ENCODE measurements at regions not wholly inside any gene's neighbourhood (a gene's known extent, or its start where the extent isn't known, plus 50 kb on each side); places are given as distances from the start of the nearest gene placed in this dataset.

GRCh38 chr2:122135021-122135937, 379.8 kb downstream of the TSN start:
- no peak for ATAC-seq
- intact Hi-C loops (cut with DNase I): no loop called here
- no peak for DNase-seq (ENCODE audit: low spot score)

GRCh38 chr2:122136056-122136455, 380.6 kb downstream of the TSN start:
- DNase-seq (ENCODE audit: low spot score) (no peak), ATAC-seq (no peak)
- intact Hi-C loops (cut with DNase I): no loop called here

DNA sequence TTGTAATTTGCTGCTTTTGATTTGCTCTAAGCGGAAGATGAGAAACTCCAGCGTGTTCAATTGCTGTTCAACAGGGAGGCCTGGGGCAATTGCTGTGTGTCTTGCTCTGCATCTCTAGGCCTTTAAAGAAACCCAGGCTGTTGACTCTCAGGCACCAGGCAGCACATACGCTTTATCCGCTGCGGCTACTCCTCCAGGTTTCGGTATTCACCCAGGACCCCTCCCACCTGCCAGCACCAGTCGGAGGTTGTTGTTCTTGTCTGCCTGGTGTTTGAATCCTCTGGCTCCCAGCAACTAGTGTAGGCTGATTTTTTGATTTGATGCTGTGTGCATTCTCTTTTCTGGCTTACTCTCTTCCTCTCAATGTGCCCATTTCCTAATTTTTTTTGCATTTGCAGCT, 383.1 kb downstream of the TSN start:
- DNase-seq (ENCODE audit: low spot score): no peak
- ATAC-seq: no peak
- intact Hi-C loops (cut with DNase I): no loop called here

DNA sequence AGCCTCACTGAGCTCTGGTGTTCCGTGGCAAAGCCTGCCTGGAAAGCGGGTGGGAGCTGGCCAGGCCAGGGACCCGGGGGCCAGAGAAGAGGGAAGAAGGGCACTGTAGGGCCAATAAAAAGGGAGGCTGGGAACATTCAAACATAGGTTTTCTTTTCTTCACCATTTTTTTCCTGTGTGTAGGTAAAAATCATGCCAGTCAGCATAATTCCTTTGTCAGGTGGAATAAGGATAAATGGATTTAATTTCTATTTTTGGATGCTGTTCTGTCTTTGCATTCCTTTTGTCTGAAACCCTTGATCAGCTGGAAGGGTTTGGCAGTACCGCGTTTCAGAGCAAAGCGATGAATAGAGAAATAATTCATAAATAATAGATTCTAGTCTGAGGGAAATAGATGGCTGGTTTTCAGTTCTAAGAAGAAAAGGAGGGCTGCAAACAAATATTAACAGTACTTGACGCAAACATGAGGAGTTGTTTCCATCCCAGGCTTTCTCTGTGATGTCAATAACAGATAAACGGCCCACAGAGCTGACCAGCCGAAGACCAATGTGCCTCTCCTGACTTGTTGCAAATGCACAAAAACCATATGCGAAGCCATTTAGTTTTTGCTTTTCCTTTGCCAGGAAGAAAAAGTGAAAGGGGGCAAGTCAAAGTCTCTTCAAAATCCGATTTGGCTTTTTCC, 384.4 kb downstream of the TSN start:
- intact Hi-C loops (cut with DNase I): no loop called here
- DNase-seq (ENCODE audit: low spot score): no peak
- ATAC-seq: no peak

- DNase-seq (ENCODE audit: low spot score): no peak
- intact Hi-C loops (cut with DNase I): no loop called here
These were observed 389.4 kb downstream of the TSN start for GRCh38 chr2:122144884-122145283.

DNA sequence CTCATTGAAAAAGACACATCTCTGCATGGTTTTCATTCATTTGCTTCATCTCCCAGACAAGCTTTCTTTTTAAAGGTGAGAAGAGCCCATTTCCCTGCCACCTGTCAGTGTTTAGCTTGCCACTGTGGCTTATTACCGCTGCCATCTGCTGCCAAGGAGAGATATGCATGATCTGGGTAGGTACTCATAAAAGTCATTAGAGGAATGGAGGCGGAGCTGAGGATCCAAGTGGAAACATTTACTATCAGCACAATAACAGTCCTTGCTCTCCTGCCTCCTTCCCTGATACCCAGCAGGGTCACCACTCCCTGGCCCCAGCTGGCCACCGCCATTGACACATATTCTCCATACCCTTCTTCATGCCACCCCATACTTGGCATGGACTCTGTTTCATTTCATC, 390.4 kb downstream of the TSN start:
- intact Hi-C loops (cut with DNase I): no loop called here
- ATAC-seq: no peak
- no peak for DNase-seq (ENCODE audit: low spot score)

More at GRCh38 chr2:122144884-122145283, 389.4 kb downstream of the TSN start:
- ATAC-seq: no peak

GRCh38 chr2:122148128-122148767, 392.8 kb downstream of the TSN start:
- no peak for ATAC-seq
- no peak for DNase-seq (ENCODE audit: low spot score)
- intact Hi-C loops (cut with DNase I): no loop called here

- no peak for DNase-seq (ENCODE audit: low spot score)
- ATAC-seq: no peak
- intact Hi-C loops (cut with DNase I): no loop called here
These were observed 395.3 kb downstream of the TSN start for GRCh38 chr2:122150524-122151280.

DNA sequence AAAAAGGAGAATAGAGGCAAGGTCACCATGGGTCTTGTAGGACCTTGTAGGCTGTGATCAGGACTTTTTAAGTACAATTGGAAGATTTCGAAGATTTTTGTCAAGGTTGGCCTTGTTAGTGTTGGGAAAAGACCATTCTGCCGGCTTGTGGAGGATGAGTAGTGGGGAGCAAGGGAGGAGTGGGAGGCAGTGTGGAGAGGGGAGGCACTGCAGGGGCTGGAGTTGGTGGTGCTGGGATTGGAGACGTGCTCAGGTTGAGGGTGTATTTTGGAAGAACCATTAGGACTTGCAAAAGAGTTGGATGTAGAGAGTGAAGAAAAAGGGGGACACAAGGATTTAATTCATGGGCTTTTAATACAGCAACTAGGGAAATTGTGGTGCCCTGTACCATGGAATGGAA, 397.1 kb downstream of the TSN start:
- no peak for DNase-seq (ENCODE audit: low spot score)
- ATAC-seq: no peak
- intact Hi-C loops (cut with DNase I): no loop called here

DNA sequence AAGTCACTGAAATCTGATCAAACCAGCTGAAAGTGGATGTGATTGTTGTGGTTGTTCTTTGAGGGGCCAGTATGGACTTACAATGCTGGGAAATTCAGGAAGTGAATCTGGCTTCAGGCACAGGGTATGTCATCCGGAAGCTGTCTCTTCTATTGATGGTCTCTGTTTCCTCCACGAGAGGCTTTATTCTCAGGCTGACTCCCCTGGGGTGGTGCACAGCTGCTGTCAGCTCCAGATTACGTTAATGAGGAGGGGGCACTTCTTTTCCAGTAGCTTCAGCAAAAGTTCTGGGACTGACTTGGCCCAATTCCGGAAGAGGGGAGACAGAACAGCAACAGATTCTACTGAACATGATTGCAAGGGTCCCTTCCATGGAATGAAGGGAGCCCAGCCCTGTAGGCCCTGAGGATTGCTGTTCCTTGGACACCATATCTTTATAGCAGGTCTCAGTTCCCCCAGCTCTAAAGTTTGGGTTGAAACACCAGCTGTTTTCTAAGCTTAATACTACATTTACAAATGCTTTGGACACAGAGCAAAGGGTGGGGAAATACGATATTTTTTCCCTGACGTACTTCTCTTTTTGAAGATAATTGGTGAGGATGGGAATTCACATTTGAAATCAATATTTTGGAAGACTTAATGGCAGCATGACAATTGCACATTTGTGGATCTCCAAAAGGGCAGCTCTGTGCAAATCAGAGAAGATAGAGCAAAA, 400.9 kb downstream of the TSN start:
- ATAC-seq: peak; percentile 49
- DNase-seq (ENCODE audit: low spot score): no peak
- intact Hi-C loops (cut with DNase I): no loop called here

DNA sequence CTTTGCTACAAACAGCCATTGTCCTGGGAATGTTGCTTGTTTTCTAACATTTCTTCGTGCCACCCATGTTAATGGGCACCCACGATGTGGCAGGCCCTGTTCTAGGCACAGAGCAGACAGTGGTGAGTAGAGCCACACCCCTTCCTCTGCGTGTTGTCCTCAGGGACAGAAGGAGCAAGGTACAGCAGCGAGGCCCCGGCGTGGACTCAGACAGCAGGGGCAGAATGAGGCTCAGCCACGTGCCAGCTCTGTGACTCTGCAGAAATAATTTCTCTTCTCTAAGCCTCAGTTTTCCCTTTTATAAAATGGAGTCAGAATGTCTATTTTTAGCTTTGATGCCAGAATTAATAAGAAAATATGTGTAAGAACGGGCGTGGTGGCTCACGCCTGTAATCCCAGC, 401.7 kb downstream of the TSN start:
- no peak for ATAC-seq
- intact Hi-C loops (cut with DNase I): no loop called here

GRCh38 chr2:122163617-122164016, 408.2 kb downstream of the TSN start:
- DNase-seq (ENCODE audit: low spot score): no peak
- no peak for ATAC-seq
- intact Hi-C loops (cut with DNase I): no loop called here

More for the DNA sequence above, 401.7 kb downstream of the TSN start:
- DNase-seq (ENCODE audit: low spot score): no peak

- intact Hi-C loops (cut with DNase I): loop anchor here (5.0 kb wide), 1 partner anchor 677 kb away; no protein-coding TSS in a partner anchor
- no peak for ATAC-seq
- DNase-seq (ENCODE audit: low spot score): no peak
These were observed 409.5 kb downstream of the TSN start for GRCh38 chr2:122164964-122165363.

DNA sequence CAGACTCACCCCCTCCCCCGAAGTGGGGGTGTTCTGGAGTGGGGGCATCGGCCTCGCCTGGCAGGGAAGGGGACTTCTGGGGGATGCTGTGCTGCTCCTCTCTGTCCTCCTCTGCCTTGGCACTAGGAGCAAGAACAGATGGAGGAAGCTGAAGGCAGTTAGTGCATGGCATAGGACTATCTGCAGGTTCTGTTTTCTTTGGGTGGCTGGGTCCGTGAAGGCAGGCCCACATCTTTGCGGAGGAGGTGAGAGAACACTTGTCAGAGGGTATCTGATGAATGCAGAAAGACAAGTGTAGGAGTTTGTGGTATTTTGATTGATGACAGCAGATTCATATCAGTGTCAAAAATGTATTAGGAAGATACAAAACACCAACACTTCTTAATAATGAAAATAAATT, 411.4 kb downstream of the TSN start:
- intact Hi-C loops (cut with DNase I): loop anchor here (5.0 kb wide), 1 partner anchor 675 kb away; no protein-coding TSS in a partner anchor
- DNase-seq (ENCODE audit: low spot score): no peak
- ATAC-seq: no peak

DNA sequence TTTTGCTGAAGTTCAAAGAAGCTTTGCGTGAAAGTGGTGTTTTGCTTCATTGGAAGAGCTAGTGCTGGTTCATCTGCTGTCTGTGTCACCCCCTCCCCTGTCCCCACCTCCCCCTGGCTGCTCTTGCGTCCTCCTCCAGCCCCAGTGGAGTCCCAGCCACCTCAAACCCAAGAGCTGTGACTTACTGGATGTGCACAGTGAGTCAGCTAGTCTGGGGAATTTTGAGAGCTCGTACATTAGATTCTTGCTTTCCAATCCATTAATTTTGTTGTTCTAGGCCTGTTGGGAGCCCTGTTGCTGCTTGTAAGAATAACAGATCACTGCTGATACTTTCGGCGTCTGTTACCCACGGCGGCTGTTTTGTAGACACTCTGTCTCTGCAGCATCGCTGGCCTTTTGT, 412.1 kb downstream of the TSN start:
- no peak for DNase-seq (ENCODE audit: low spot score)
- no peak for ATAC-seq
- intact Hi-C loops (cut with DNase I): loop anchor here (5.0 kb wide), 1 partner anchor 675 kb away; no protein-coding TSS in a partner anchor

- intact Hi-C loops (cut with DNase I): loop anchor here (5.0 kb wide), 1 partner anchor 674 kb away; no protein-coding TSS in a partner anchor
- DNase-seq (ENCODE audit: low spot score) (no peak), ATAC-seq (no peak)
These were observed 413.3 kb downstream of the TSN start for GRCh38 chr2:122168799-122169198.

- no peak for ATAC-seq
- intact Hi-C loops (cut with DNase I): no loop called here
- DNase-seq (ENCODE audit: low spot score): no peak
These were observed 417.4 kb downstream of the TSN start for GRCh38 chr2:122172812-122173211.

DNA sequence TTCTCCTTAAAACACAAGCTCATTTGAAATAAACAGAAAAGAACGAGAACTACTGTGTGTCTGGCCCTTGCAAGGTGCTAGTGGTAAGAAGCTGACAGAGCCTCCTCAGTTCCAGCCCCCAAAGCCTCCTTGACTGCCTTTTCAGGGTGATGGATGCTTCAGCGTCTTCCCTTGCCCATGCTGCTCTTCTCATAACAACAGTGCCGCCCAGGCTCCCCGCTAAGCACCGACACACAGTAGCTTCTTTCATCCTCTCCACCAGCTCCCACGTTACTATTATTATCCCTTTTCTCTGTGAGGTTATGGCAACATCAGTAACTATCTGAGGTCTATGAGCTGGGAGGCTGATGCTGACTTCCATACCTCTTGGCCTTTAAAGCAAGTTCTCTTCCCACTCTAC, 418.6 kb downstream of the TSN start:
- DNase-seq (ENCODE audit: low spot score) (no peak), ATAC-seq (no peak)
- intact Hi-C loops (cut with DNase I): no loop called here
